K562 (cell line): ENCODE measurements at regions not wholly inside any gene's neighbourhood (a gene's known extent, or its start where the extent isn't known, plus 50 kb on each side); places are given as distances from the start of the nearest gene placed in this dataset.

Experiments used
- ADNP ChIP-seq: fragments of 200-800 bp; sonication (Bioruptor generic); IDR thresholded peaks from 2 replicates; pipeline ENCODE4 v1.6.1; 2016; ENCODE audit warnings: missing genetic modification characterization, missing compliant biosample characterization
- BCLAF1 ChIP-seq, 2 experiments: fragments of 450-650 bp in 1 of 2; IDR thresholded peaks; 2 replicates each; pipeline ENCODE4 v1.6.1; 2011 to 2017; ENCODE audit warnings: low read depth in 2 of 2, antibody characterized with exemption in 1 of 2, borderline replicate concordance in 1 of 2, low read length in 1 of 2, mild to moderate bottlenecking in 1 of 2, mixed read lengths in 1 of 2; ENCODE audit not compliant: control insufficient read depth in 1 of 2
- ELF2 ChIP-seq: fragments of 250-450 bp; sonication (Bioruptor Pico); IDR thresholded peaks from 2 replicates; pipeline ENCODE4 v1.5.0; 2021; ENCODE audit warnings: mild to moderate bottlenecking
- ELF4 ChIP-seq: fragments of 450-650 bp; formaldehyde crosslinking; IDR thresholded peaks from 2 replicates; pipeline ENCODE4 v1.4.0; 2022; ENCODE audit warnings: missing genetic modification characterization
- HDAC1 ChIP-seq, 2 experiments: fragments of 450-650 bp; IDR thresholded peaks; 2 replicates each; pipeline ENCODE4 v1.6.1; 2016 to 2017; ENCODE audit warnings: inconsistent platforms in 1 of 2, mild to moderate bottlenecking in 1 of 2, moderate library complexity in 1 of 2
- JUN ChIP-seq, 2 experiments: sonication (generic) in 1 of 2; formaldehyde crosslinking in 1 of 2; IDR thresholded peaks; 2 replicates each; pipeline versions ENCODE4 v1.6.1 to v1.8.0; 2012 to 2022; ENCODE audit warnings: borderline replicate concordance in 2 of 2, mild to moderate bottlenecking in 2 of 2, improper control_type of control experiment in 1 of 2, low read depth in 1 of 2, low read length in 1 of 2, missing genetic modification reagents in 1 of 2
- PHB ChIP-seq: fragments of 250-450 bp; sonication (Bioruptor Pico); IDR thresholded peaks from 2 replicates; pipeline ENCODE4 v1.5.0; 2021
- PURB ChIP-seq: sonication (generic); formaldehyde crosslinking; IDR thresholded peaks from 2 replicates; pipeline ENCODE4 v1.9.0; 2021; ENCODE audit warnings: low read depth, mild to moderate bottlenecking, missing genetic modification reagents
- RB1 ChIP-seq: fragments of 450-650 bp; IDR thresholded peaks from 2 replicates; pipeline ENCODE4 v1.6.1; 2017; ENCODE audit warnings: low read depth, mild to moderate bottlenecking
- RBFOX2 ChIP-seq: fragments of 200-400 bp; formaldehyde crosslinking; IDR thresholded peaks from 2 replicates; pipeline ENCODE4 v1.6.1; 2017; ENCODE audit warnings: low read depth, mild to moderate bottlenecking, low read length, moderate library complexity
- SMC3 ChIP-seq: conservative IDR thresholded peaks from 2 replicates; pipeline ENCODE4 v1.6.1; 2011; ENCODE audit warnings: low read depth, low read length, improper control_type of control experiment; ENCODE audit not compliant: insufficient read depth
- TCF3 ChIP-seq: sonication (generic); formaldehyde crosslinking; IDR thresholded peaks from 2 replicates; pipeline ENCODE4 v1.4.0; 2020; ENCODE audit warnings: mild to moderate bottlenecking, missing genetic modification reagents
- TGIF2 ChIP-seq: sonication (generic); formaldehyde crosslinking; IDR thresholded peaks from 2 replicates; pipeline ENCODE4 v1.8.1; 2022; ENCODE audit warnings: mild to moderate bottlenecking, missing genetic modification reagents, moderate library complexity
- ZFP91 ChIP-seq: sonication (generic); formaldehyde crosslinking; IDR thresholded peaks from 2 replicates; pipeline ENCODE4 v1.8.0; 2022; ENCODE audit warnings: mild to moderate bottlenecking, missing genetic modification reagents
- ZKSCAN8 ChIP-seq: fragments of 200-800 bp; sonication (Bioruptor generic); IDR thresholded peaks from 2 replicates; pipeline ENCODE4 v1.6.1; 2016; ENCODE audit warnings: missing genetic modification characterization, missing compliant biosample characterization
- ZNF592 ChIP-seq: fragments of 450-650 bp; IDR thresholded peaks from 2 replicates; pipeline ENCODE4 v1.6.1; 2017; ENCODE audit warnings: antibody characterized with exemption, mild to moderate bottlenecking
- ZNF707 ChIP-seq: fragments of 250-450 bp; sonication (Bioruptor Pico); conservative IDR thresholded peaks from 2 replicates; pipeline ENCODE4 v1.8.0; 2022; ENCODE audit warnings: inconsistent platforms, mild to moderate bottlenecking, moderate library complexity
- TF ChIP-seq, protein P1 (sequence below): fragments of 250-450 bp; sonication (Bioruptor Pico); IDR thresholded peaks from 2 replicates; pipeline ENCODE4 v1.8.0; 2021; ENCODE audit warnings: borderline replicate concordance, mild to moderate bottlenecking, moderate library complexity; ENCODE audit not compliant: poor library complexity, severe bottlenecking

GRCh38 chr15:75140080-75140879 is 61.4 kb upstream of the C15orf39 start (continued):
- no peak for TF ChIP-seq PURB
- TF ChIP-seq PHB (CRISPR knock-in tag): no peak
- peak; percentile 77 for TF ChIP-seq ZNF592
- TF ChIP-seq ELF4: no peak
- no peak for TF ChIP-seq SMC3
- no peak for TF ChIP-seq ZNF707 (CRISPR knock-in tag)
- peak in 1 of 2 experiments; percentile 77; a peak in 2 of 4 replicates for TF ChIP-seq HDAC1 (IDR thresholded peaks at IDR 0.05)
- no peak for TF ChIP-seq RB1
- TF ChIP-seq BCLAF1 (IDR thresholded peaks at IDR 0.05; ENCODE audit: borderline replicate concordance in 1 of 2, control insufficient read depth in 1 of 2, low read depth in 2 of 2, low read length in 1 of 2): no peak
- no peak for TF ChIP-seq ZFP91 (CRISPR knock-in tag)
- no peak for TF ChIP-seq ELF2 (CRISPR knock-in tag)
- TF ChIP-seq, protein P1, sequence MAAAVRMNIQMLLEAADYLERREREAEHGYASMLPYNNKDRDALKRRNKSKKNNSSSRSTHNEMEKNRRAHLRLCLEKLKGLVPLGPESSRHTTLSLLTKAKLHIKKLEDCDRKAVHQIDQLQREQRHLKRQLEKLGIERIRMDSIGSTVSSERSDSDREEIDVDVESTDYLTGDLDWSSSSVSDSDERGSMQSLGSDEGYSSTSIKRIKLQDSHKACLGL: no peak
- TF ChIP-seq ZKSCAN8 (CRISPR knock-in tag): no peak
- no peak for TF ChIP-seq ADNP (tag)
- TF ChIP-seq TGIF2 (CRISPR knock-in tag): no peak
- no peak for TF ChIP-seq RBFOX2
- peak; percentile 72 for TF ChIP-seq TCF3
- no peak for TF ChIP-seq JUN (IDR thresholded peaks at IDR 0.05; ENCODE audit: borderline replicate concordance, low read depth, low read length)
- TF ChIP-seq JUN (CRISPR knock-in tag; IDR thresholded peaks at IDR 0.05; ENCODE audit: borderline replicate concordance): no peak
